NCI-H2171 treated with DMSO at 0.1 percent for 48 hours (cell line): ENCODE measurements at regions not wholly inside any gene's neighbourhood (a gene's known extent, or its start where the extent isn't known, plus 50 kb on each side); places are given as distances from the start of the nearest gene placed in this dataset.

Experiments used
- DNase-seq: peaks from one replicate; lab custom pipeline; 2025; lab: John Stamatoyannopoulos, UW

- peak; percentile 51 for DNase-seq
These were observed 411.3 kb downstream of the SPRY1 start for GRCh38 chr4:123807866-123808265.

GRCh38 chr4:123809864-123810263 lies 413.3 kb downstream of the SPRY1 start:
- DNase-seq = no peak

- DNase-seq = no peak
These were observed 415.4 kb downstream of the SPRY1 start for GRCh38 chr4:123812066-123812390.

GRCh38 chr4:123813901-123814300 lies 417.3 kb downstream of the SPRY1 start:
- DNase-seq = no peak

GRCh38 chr4:123816462-123816861 lies 419.9 kb downstream of the SPRY1 start:
- DNase-seq = no peak

- DNase-seq = no peak
These were observed 420.6 kb downstream of the SPRY1 start for GRCh38 chr4:123817025-123817688.

- no peak for DNase-seq
These were observed 422.9 kb downstream of the SPRY1 start for GRCh38 chr4:123819362-123820035.

- no peak for DNase-seq
These were observed 425.3 kb downstream of the SPRY1 start for GRCh38 chr4:123821861-123822260.

GRCh38 chr4:123822353-123822752 lies 425.8 kb downstream of the SPRY1 start:
- DNase-seq = no peak

- no peak for DNase-seq
These were observed 426.6 kb downstream of the SPRY1 start for GRCh38 chr4:123823244-123823643.

- DNase-seq = no peak
These were observed 427.9 kb downstream of the SPRY1 start for GRCh38 chr4:123824524-123824923.

GRCh38 chr4:123825596-123826291 lies 429.1 kb downstream of the SPRY1 start:
- no peak for DNase-seq

- no peak for DNase-seq
These were observed 430.3 kb downstream of the SPRY1 start for GRCh38 chr4:123826896-123827295.

- DNase-seq = no peak
These were observed 430.9 kb downstream of the SPRY1 start for GRCh38 chr4:123827511-123827910.

- DNase-seq = no peak
These were observed 434.3 kb downstream of the SPRY1 start for GRCh38 chr4:123830930-123831329.

GRCh38 chr4:123832173-123833026 lies 435.8 kb downstream of the SPRY1 start:
- DNase-seq = no peak

GRCh38 chr4:123833171-123833643 lies 436.6 kb downstream of the SPRY1 start:
- no peak for DNase-seq

GRCh38 chr4:123835831-123836590 lies 439.4 kb downstream of the SPRY1 start:
- no peak for DNase-seq

- no peak for DNase-seq
These were observed 440.4 kb downstream of the SPRY1 start for GRCh38 chr4:123836851-123837595.

GRCh38 chr4:123838474-123838873 lies 441.9 kb downstream of the SPRY1 start:
- no peak for DNase-seq

GRCh38 chr4:123840197-123840596 lies 443.6 kb downstream of the SPRY1 start:
- no peak for DNase-seq
